Neural cell (in vitro differentiated cells): ENCODE measurements at regions not wholly inside any gene's neighbourhood (a gene's known extent, or its start where the extent isn't known, plus 50 kb on each side); places are given as distances from the start of the nearest gene placed in this dataset.

Source experiments
- H2AFZ ChIP-seq: fragments of 200-600, 300-800 bp; sonication (generic), shearing (Covaris generic); 2 replicates; pipeline ENCODE4 v1.6.0; 2014; ENCODE audit warnings: low read depth, mild to moderate bottlenecking, antibody characterized with exemption, low read length, moderate library complexity
- H3F3A ChIP-seq: fragments of 200-600 bp; shearing (Covaris generic); 2 replicates; pipeline ENCODE4 v1.6.1; 2016; ENCODE audit warnings: mild to moderate bottlenecking, moderate library complexity, mixed read lengths, antibody characterized with exemption, low read length; ENCODE audit not compliant: insufficient read depth, poor library complexity, severe bottlenecking
- H3K27ac ChIP-seq: fragments of 200-600, 300-800 bp; sonication (generic), shearing (Covaris generic); 2 replicates; pipeline ENCODE4 v1.5.1; 2014; ENCODE audit warnings: mild to moderate bottlenecking, low read length, moderate library complexity
- H3K27me3 ChIP-seq: fragments of 300-800, 200-600 bp; sonication (generic), shearing (Covaris generic); 2 replicates; pipeline ENCODE4 v1.6.0; 2014; ENCODE audit warnings: mild to moderate bottlenecking, low read depth, low read length, moderate library complexity; ENCODE audit not compliant: insufficient read depth
- H3K36me3 ChIP-seq: fragments of 300-800, 200-600 bp; sonication (generic), shearing (Covaris generic); 2 replicates; pipeline ENCODE4 v1.5.1; 2014; ENCODE audit warnings: mild to moderate bottlenecking, antibody characterized with exemption, low read length, moderate library complexity; ENCODE audit not compliant: insufficient read depth
- H3K4me2 ChIP-seq: fragments of 300-800, 200-600 bp; sonication (generic), shearing (Covaris generic); 2 replicates; pipeline ENCODE4 v1.6.0; 2014; ENCODE audit warnings: mild to moderate bottlenecking, low read length
- H3K4me3 ChIP-seq: fragments of 300-800, 200-600 bp; sonication (generic), shearing (Covaris generic); 2 replicates; pipeline ENCODE4 v1.5.1; 2014; ENCODE audit warnings: mild to moderate bottlenecking, low read length, moderate library complexity
- H3K79me2 ChIP-seq: fragments of 200-600 bp; shearing (Covaris generic); replicated peaks from 2 replicates; pipeline ENCODE4 v1.6.0; 2014; ENCODE audit warnings: mild to moderate bottlenecking, low read length, moderate library complexity; ENCODE audit not compliant: insufficient read depth
- H3K9ac ChIP-seq: fragments of 300-800, 200-600 bp; sonication (generic), shearing (Covaris generic); 2 replicates; pipeline ENCODE4 v1.6.1; 2016; ENCODE audit warnings: mild to moderate bottlenecking, low read length, mixed read lengths
- H3K9me2 ChIP-seq: fragments of 200-600 bp; shearing (Covaris generic); 2 replicates; pipeline ENCODE4 v1.6.1; 2016; ENCODE audit warnings: mild to moderate bottlenecking, low read length, mixed read lengths; ENCODE audit not compliant: insufficient read depth
- H3K9me3 ChIP-seq: fragments of 200-600, 300-800 bp; sonication (generic), shearing (Covaris generic); 2 replicates; pipeline ENCODE4 v1.6.1; 2016; ENCODE audit warnings: mild to moderate bottlenecking, mixed run types, low read length, moderate library complexity, mixed read lengths
- H4K20me1 ChIP-seq: fragments of 200-600 bp; shearing (Covaris generic); 2 replicates; pipeline ENCODE4 v1.6.1; 2016; ENCODE audit warnings: mild to moderate bottlenecking, mixed run types; ENCODE audit not compliant: insufficient read depth
- EP300 ChIP-seq: fragments of 450-650 bp; conservative IDR thresholded peaks from 2 replicates; pipeline ENCODE4 v1.6.1; 2014; ENCODE audit warnings: antibody characterized with exemption, mild to moderate bottlenecking, moderate library complexity; ENCODE audit not compliant: poor library complexity, severe bottlenecking
- EZH2 ChIP-seq: fragments of 200-600, 300-800 bp; shearing (Covaris generic), sonication (generic); IDR thresholded peaks from 2 replicates; pipeline ENCODE4 v1.6.1; 2014; ENCODE audit warnings: antibody characterized with exemption, low read length, borderline replicate concordance, mild to moderate bottlenecking; ENCODE audit not compliant: insufficient read depth, poor library complexity, severe bottlenecking
- MXI1 ChIP-seq: fragments of 450-650 bp; conservative IDR thresholded peaks from 2 replicates; pipeline ENCODE4 v1.6.1; 2014; ENCODE audit warnings: antibody characterized with exemption, mild to moderate bottlenecking; ENCODE audit not compliant: poor library complexity, severe bottlenecking
- POLR2AphosphoS5 ChIP-seq: IDR thresholded peaks from 2 replicates; pipeline ENCODE4 v1.6.1; 2012
- RAD21 ChIP-seq: fragments of 450-650 bp; conservative IDR thresholded peaks from 2 replicates; pipeline ENCODE4 v1.6.1; 2014; ENCODE audit warnings: antibody characterized with exemption, mild to moderate bottlenecking, moderate library complexity
- SMC3 ChIP-seq: fragments of 450-650 bp; conservative IDR thresholded peaks from 2 replicates; pipeline ENCODE4 v1.6.1; 2014; ENCODE audit warnings: antibody characterized with exemption, mild to moderate bottlenecking, moderate library complexity; ENCODE audit not compliant: poor library complexity
- TAF1 ChIP-seq: IDR thresholded peaks from 2 replicates; pipeline ENCODE4 v1.6.1; 2012; ENCODE audit warnings: low read depth
- TF ChIP-seq, protein P1 (sequence below): fragments of 450-650 bp; IDR thresholded peaks from 2 replicates; pipeline ENCODE4 v1.5.1; 2014; ENCODE audit warnings: antibody characterized with exemption, mild to moderate bottlenecking, moderate library complexity; ENCODE audit not compliant: poor library complexity, severe bottlenecking
- TF ChIP-seq, protein P2 (sequence below): IDR thresholded peaks from 2 replicates; pipeline ENCODE4 v1.6.1; 2012; ENCODE audit warnings: borderline replicate concordance

DNA sequence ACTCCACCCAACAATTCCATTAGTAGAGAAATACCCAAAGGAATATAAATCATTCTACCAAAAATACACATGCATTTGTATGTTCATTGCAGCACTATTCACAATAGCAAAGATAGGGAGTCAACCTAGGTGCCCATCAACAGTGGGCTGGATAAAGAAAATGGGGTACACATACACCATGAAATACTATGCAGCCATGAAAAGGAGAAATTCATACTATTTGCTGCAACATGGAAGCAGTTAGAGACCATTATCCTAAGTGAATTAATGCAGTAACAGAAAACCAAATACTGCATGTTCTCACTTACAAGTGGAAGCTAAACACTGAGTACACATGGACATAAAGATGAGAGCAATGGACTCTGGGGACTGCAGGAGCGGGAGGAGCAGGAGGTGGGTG, 72.4 kb upstream of the MBOAT1 start:
- H3K9me2 ChIP-seq, result no peaks in the 10 kb centered on the region
- no peaks in the 10 kb centered on the region for H3F3A ChIP-seq
- H2AFZ ChIP-seq, result no peak overlapping the region
- no peak overlapping the region for H3K4me3 ChIP-seq
- no peaks in the 10 kb centered on the region for H3K9me3 ChIP-seq
- no peak overlapping the region for H3K4me2 ChIP-seq
- H3K36me3 ChIP-seq, result no peaks in the 10 kb centered on the region
- H4K20me1 ChIP-seq, result no peaks in the 10 kb centered on the region
- no peak overlapping the region for H3K9ac ChIP-seq
- H3K27me3 ChIP-seq, result no peaks in the 10 kb centered on the region
- H3K27ac ChIP-seq, result no peak overlapping the region
- no peak for TF ChIP-seq EZH2
- no peak for TF ChIP-seq SMC3
- TF ChIP-seq, protein P1, sequence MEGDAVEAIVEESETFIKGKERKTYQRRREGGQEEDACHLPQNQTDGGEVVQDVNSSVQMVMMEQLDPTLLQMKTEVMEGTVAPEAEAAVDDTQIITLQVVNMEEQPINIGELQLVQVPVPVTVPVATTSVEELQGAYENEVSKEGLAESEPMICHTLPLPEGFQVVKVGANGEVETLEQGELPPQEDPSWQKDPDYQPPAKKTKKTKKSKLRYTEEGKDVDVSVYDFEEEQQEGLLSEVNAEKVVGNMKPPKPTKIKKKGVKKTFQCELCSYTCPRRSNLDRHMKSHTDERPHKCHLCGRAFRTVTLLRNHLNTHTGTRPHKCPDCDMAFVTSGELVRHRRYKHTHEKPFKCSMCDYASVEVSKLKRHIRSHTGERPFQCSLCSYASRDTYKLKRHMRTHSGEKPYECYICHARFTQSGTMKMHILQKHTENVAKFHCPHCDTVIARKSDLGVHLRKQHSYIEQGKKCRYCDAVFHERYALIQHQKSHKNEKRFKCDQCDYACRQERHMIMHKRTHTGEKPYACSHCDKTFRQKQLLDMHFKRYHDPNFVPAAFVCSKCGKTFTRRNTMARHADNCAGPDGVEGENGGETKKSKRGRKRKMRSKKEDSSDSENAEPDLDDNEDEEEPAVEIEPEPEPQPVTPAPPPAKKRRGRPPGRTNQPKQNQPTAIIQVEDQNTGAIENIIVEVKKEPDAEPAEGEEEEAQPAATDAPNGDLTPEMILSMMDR, result no peak
- TF ChIP-seq TAF1, result no peak
- TF ChIP-seq, protein P2, sequence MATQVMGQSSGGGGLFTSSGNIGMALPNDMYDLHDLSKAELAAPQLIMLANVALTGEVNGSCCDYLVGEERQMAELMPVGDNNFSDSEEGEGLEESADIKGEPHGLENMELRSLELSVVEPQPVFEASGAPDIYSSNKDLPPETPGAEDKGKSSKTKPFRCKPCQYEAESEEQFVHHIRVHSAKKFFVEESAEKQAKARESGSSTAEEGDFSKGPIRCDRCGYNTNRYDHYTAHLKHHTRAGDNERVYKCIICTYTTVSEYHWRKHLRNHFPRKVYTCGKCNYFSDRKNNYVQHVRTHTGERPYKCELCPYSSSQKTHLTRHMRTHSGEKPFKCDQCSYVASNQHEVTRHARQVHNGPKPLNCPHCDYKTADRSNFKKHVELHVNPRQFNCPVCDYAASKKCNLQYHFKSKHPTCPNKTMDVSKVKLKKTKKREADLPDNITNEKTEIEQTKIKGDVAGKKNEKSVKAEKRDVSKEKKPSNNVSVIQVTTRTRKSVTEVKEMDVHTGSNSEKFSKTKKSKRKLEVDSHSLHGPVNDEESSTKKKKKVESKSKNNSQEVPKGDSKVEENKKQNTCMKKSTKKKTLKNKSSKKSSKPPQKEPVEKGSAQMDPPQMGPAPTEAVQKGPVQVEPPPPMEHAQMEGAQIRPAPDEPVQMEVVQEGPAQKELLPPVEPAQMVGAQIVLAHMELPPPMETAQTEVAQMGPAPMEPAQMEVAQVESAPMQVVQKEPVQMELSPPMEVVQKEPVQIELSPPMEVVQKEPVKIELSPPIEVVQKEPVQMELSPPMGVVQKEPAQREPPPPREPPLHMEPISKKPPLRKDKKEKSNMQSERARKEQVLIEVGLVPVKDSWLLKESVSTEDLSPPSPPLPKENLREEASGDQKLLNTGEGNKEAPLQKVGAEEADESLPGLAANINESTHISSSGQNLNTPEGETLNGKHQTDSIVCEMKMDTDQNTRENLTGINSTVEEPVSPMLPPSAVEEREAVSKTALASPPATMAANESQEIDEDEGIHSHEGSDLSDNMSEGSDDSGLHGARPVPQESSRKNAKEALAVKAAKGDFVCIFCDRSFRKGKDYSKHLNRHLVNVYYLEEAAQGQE, result no peak
- TF ChIP-seq POLR2AphosphoS5, result no peak
- TF ChIP-seq MXI1, result no peak
- TF ChIP-seq EP300, result no peak
- no peak for TF ChIP-seq RAD21
- H3K79me2 ChIP-seq, result no peaks in the 10 kb centered on the region

DNA sequence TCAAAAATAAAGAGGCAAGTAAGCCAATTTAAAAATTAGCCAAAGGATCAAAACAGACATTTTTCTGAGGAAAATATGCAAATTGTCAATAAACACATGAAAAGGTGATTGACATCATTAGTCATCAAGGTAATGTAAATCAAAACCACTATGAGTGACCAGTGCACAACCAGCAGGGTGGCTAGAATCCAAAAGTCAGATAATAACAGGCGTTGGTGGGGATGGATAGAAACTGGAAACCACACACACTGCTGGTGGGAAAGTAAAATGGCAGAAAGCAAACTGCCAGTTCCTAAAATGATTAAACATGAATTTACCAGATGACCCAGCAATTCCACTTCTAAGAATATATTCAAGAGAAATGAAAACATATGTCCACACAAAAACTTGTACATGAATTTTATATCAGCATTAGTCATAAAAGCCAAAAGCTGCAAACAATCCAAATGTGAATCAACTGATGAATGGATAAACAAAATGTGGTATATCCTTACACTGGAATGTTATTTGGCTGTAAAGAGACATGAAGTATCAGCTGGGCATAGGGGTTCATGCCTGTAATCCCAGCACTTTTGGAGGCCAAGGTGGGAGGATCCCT, 74.8 kb upstream of the MBOAT1 start:
- H3K9ac ChIP-seq, result no peak overlapping the region
- H3K27me3 ChIP-seq, result no peaks in the 10 kb centered on the region
- H3K4me3 ChIP-seq, result no peak overlapping the region
- H4K20me1 ChIP-seq, result no peaks in the 10 kb centered on the region
- H3K79me2 ChIP-seq, result no peaks in the 10 kb centered on the region
- H3F3A ChIP-seq, result no peaks in the 10 kb centered on the region
- H3K36me3 ChIP-seq, result no peaks in the 10 kb centered on the region
- no peak overlapping the region for H2AFZ ChIP-seq
- H3K27ac ChIP-seq, result no peak overlapping the region
- H3K9me3 ChIP-seq, result no peaks in the 10 kb centered on the region
- H3K9me2 ChIP-seq, result no peaks in the 10 kb centered on the region
- H3K4me2 ChIP-seq, result no peak overlapping the region
- no peak for TF ChIP-seq EZH2
- TF ChIP-seq EP300, result no peak
- TF ChIP-seq, protein P2, result no peak
